ENCODE measurements at regions not wholly inside any gene's neighbourhood (a gene's known extent, or its start where the extent isn't known, plus 50 kb on each side); places are given as distances from the start of the nearest gene placed in this dataset.
"Not testable (repeated sequence)": the region's sequence is repeated elsewhere in the genome, so short reads cannot be mapped to it uniquely, and the experiment has no call there.

- TF ChIP-seq ZFX (IDR thresholded peaks at IDR 0.05) (no peak), CTCF (conservative IDR thresholded peaks at IDR 0.05) (no peak)
Observed at GRCh38 chr5:23112237-23112636, 259.1 kb upstream of the CDH12 start.

GRCh38 chr5:23105021-23105420, 251.9 kb upstream of the CDH12 start:
- no peak for TF ChIP-seq ZFX (IDR thresholded peaks at IDR 0.05)
- TF ChIP-seq CTCF (conservative IDR thresholded peaks at IDR 0.05) = no peak
- H3K27ac ChIP-seq = no peak overlapping the region

More at GRCh38 chr5:23112237-23112636, 259.1 kb upstream of the CDH12 start:
- H3K27ac ChIP-seq = no peak overlapping the region

GRCh38 chr5:23103566-23103965, 250.4 kb upstream of the CDH12 start:
- H3K27ac ChIP-seq = no peak overlapping the region
- no peak for TF ChIP-seq CTCF (conservative IDR thresholded peaks at IDR 0.05)
- no peak for TF ChIP-seq ZFX (IDR thresholded peaks at IDR 0.05)

GRCh38 chr5:23095418-23095817, 242.3 kb upstream of the CDH12 start:
- H3K27ac ChIP-seq = not testable (repeated sequence)

GRCh38 chr5:23089286-23089685, 236.1 kb upstream of the CDH12 start:
- H3K27ac ChIP-seq = no peak overlapping the region
- TF ChIP-seq CTCF (conservative IDR thresholded peaks at IDR 0.05) (no peak), ZFX (IDR thresholded peaks at IDR 0.05) (no peak)

GRCh38 chr5:23084815-23085214, 231.7 kb upstream of the CDH12 start:
- no peak overlapping the region for H3K27ac ChIP-seq
- TF ChIP-seq ZFX (IDR thresholded peaks at IDR 0.05) (no peak), CTCF (conservative IDR thresholded peaks at IDR 0.05) (no peak)

- H3K27ac ChIP-seq = no peak overlapping the region
- TF ChIP-seq CTCF (conservative IDR thresholded peaks at IDR 0.05) = no peak
- TF ChIP-seq ZFX (IDR thresholded peaks at IDR 0.05) = no peak
Observed at GRCh38 chr5:23072179-23072578, 219.0 kb upstream of the CDH12 start.

GRCh38 chr5:23071682-23072081, 218.5 kb upstream of the CDH12 start:
- no peak for TF ChIP-seq ZFX (IDR thresholded peaks at IDR 0.05)
- TF ChIP-seq CTCF (conservative IDR thresholded peaks at IDR 0.05) = no peak
- H3K27ac ChIP-seq = no peak overlapping the region
